ENCODE measurements at regions not wholly inside any gene's neighbourhood (a gene's known extent, or its start where the extent isn't known, plus 50 kb on each side); places are given as distances from the start of the nearest gene placed in this dataset.
A peak's percentile ranks its signal among the peaks of the same experiment; 100 is the strongest.

DNA sequence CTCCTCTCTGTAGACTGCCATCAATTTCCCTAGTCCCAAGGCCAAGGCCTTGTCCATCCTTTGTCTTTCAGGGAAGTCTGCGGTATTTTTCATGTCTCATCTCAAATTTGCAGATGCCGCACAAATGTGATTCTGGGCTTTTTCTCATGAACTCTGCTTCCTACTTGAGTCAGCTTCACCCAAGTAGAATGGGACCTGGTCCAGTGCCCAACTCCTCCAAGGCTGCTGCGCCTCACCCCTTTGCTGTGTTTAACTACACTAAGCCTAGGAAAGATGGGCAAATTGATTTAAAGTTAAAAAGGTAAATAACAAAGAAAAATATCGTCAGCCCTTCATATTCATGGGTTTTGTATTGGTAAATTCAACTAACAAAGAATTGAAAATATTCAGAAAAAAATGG, 1092.6 kb upstream of the AUTS2 start:
- TF ChIP-seq, protein P1, sequence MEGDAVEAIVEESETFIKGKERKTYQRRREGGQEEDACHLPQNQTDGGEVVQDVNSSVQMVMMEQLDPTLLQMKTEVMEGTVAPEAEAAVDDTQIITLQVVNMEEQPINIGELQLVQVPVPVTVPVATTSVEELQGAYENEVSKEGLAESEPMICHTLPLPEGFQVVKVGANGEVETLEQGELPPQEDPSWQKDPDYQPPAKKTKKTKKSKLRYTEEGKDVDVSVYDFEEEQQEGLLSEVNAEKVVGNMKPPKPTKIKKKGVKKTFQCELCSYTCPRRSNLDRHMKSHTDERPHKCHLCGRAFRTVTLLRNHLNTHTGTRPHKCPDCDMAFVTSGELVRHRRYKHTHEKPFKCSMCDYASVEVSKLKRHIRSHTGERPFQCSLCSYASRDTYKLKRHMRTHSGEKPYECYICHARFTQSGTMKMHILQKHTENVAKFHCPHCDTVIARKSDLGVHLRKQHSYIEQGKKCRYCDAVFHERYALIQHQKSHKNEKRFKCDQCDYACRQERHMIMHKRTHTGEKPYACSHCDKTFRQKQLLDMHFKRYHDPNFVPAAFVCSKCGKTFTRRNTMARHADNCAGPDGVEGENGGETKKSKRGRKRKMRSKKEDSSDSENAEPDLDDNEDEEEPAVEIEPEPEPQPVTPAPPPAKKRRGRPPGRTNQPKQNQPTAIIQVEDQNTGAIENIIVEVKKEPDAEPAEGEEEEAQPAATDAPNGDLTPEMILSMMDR (IDR thresholded peaks at IDR 0.05): no peak
- Histone ChIP-seq H3K27me3 (ENCODE audit: low read depth) (no peaks in the 10 kb centered on the region), H3K4me1 (no peaks in the 10 kb centered on the region), H3K27ac (no peak overlapping the region), H3K4me3 (no peak overlapping the region), H3K9me3 (peaks cover 8% of the 10 kb centered on the region), H3K36me3 (no peaks in the 10 kb centered on the region)
- intact Hi-C loops (cut with DNase I): no loop called here
- ATAC-seq: no peak
- DNase-seq: no peak

DNA sequence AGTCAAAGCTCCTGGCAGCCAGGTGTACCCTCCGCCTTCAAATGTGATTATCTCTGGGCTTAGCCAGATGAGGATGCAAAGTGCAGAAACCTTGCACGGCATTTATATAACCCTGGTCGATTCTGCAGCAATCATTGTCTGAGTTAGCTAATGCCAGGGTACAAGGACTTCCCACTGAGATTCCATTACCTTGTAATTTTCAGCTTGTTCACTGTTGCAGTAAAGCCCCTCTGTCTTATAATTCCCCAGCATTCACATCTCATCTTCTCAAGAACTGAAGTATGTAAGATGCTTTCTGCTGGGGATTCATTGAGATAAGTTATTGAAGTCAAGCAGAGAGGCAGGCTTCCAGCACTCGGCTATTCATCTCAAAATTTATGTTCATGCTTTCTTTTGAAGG, 1090.6 kb upstream of the AUTS2 start:
- no peak for DNase-seq
- Histone ChIP-seq H3K4me3 (no peak overlapping the region), H3K4me1 (no peaks in the 10 kb centered on the region), H3K9me3 (peaks cover 8% of the 10 kb centered on the region), H3K27ac (no peak overlapping the region), H3K27me3 (ENCODE audit: low read depth) (no peaks in the 10 kb centered on the region), H3K36me3 (no peaks in the 10 kb centered on the region)
- TF ChIP-seq, protein P1 (IDR thresholded peaks at IDR 0.05): no peak
- ATAC-seq: no peak
- intact Hi-C loops (cut with DNase I): no loop called here

DNA sequence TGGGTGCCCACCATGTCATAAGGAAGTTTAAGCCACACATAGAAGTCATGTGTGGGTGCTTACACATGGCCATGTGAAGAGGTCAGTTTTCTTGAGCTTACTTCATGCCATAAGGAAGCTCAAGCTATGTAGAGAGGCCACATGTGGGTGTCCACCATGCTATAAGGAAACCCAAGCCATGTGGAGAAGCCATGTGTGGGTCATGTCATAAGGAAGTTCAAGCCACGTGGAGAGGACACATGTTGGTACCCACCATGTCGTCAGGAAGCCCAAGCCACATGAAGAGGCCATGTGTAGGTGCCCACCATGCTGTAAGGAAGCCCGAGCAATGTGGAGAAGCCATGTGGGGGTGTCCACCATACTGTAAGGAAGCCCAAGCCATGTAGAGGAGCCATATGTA, 1089.2 kb upstream of the AUTS2 start:
- Histone ChIP-seq H3K4me3 (no peak overlapping the region), H3K36me3 (no peaks in the 10 kb centered on the region), H3K27me3 (ENCODE audit: low read depth) (no peaks in the 10 kb centered on the region), H3K4me1 (no peaks in the 10 kb centered on the region), H3K27ac (no peak overlapping the region), H3K9me3 (peaks cover 8% of the 10 kb centered on the region)
- intact Hi-C loops (cut with DNase I): no loop called here
- TF ChIP-seq, protein P1 (IDR thresholded peaks at IDR 0.05): no peak
- ATAC-seq (peak in 1 of 2 donors; percentile 37), DNase-seq (no peak)

DNA sequence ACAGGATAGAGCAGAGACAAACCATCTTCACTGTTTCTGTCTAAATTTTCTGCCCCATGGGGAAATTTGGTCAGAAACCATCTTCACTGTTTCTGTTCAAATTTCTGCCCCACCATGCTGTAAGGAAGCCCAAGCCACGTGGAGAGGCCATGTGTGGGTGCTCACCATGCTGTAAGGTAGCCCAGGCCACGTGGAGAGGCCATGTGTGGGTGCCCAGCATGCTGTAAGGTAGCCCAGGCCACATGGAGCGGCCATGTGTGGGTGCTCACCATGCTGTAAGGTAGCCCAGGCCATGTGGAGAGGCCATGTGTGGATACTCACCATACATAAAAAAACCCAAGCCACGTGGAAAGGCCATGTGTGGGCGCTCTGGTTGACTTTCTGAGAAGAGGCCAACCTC, 1088.7 kb upstream of the AUTS2 start:
- Histone ChIP-seq H3K27ac (no peak overlapping the region), H3K27me3 (ENCODE audit: low read depth) (no peaks in the 10 kb centered on the region), H3K36me3 (no peaks in the 10 kb centered on the region), H3K4me1 (no peaks in the 10 kb centered on the region), H3K9me3 (peaks cover 8% of the 10 kb centered on the region), H3K4me3 (no peak overlapping the region)
- ATAC-seq (no peak), DNase-seq (no peak)
- TF ChIP-seq, protein P1 (IDR thresholded peaks at IDR 0.05): no peak
- intact Hi-C loops (cut with DNase I): no loop called here

DNA sequence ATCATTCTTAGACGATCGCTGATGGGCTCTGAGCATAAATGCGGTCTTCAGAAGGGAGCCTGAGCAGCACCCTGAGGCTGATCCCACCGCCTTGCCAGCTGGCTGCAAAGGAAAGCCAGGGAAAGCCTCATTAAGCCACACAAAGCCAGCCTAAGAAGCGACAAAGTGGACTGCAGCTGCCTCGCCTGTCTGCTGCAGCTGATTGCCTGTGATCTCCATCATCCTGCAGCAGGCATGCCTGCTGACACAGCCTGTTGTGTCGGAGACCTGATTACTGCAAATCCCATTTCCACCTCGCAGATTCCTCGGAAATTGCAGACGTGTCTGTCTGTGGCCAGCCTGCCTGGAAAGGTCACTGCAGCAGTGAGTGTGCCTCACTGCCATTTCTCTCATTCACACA, 1087.0 kb upstream of the AUTS2 start:
- Histone ChIP-seq H3K36me3 (no peaks in the 10 kb centered on the region), H3K9me3 (peaks cover 8% of the 10 kb centered on the region), H3K27ac (no peak overlapping the region), H3K4me1 (no peaks in the 10 kb centered on the region), H3K27me3 (ENCODE audit: low read depth) (no peaks in the 10 kb centered on the region), H3K4me3 (no peak overlapping the region)
- TF ChIP-seq, protein P1 (IDR thresholded peaks at IDR 0.05): no peak
- no peak for ATAC-seq
- no peak for DNase-seq
- intact Hi-C loops (cut with DNase I): no loop called here

DNA sequence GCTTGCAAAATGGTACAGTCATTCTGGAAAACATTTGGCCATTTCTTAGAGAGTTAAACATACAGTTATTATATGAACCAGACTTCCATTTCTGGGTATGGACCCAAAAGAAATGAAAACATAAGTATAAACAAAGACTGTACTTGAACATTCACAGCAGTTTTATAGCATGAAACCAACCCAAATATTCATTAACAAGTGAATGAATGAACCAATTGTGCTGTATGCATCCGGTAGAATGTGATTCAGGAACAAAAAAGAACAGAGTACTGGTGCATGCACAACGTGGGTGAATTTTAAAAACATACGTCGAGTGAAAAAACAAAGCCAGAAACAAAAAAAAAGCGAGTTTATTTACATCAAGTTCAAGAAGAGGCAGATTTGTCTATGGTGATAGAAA, 1085.8 kb upstream of the AUTS2 start:
- Histone ChIP-seq H3K4me3 (no peak overlapping the region), H3K27ac (no peak overlapping the region), H3K27me3 (ENCODE audit: low read depth) (no peaks in the 10 kb centered on the region), H3K36me3 (no peaks in the 10 kb centered on the region), H3K4me1 (no peaks in the 10 kb centered on the region), H3K9me3 (peaks cover 8% of the 10 kb centered on the region)
- ATAC-seq: no peak
- intact Hi-C loops (cut with DNase I): no loop called here
- TF ChIP-seq, protein P1 (IDR thresholded peaks at IDR 0.05): no peak
- no peak for DNase-seq

Data from lower lobe of right lung (tissue), 2 donors.